Naive thymus-derived CD8-positive, alpha-beta T cell (primary cell): ENCODE measurements at regions not wholly inside any gene's neighbourhood (a gene's known extent, or its start where the extent isn't known, plus 50 kb on each side); places are given as distances from the start of the nearest gene placed in this dataset.
"Not testable (repeated sequence)": the region's sequence is repeated elsewhere in the genome, so short reads cannot be mapped to it uniquely, and the experiment has no call there.

ENCODE experiments used
- ATAC-seq, 2 donors: fragments of 150-1000 bp; cut with Tn5 transposase in 1 of 2; sonication (Bioruptor Pico), chemical (Tn5 transposase) in 1 of 2; 1 replicate in 1 of 2; 2 replicates in 1 of 2; pipeline ENCODE4 v1.10.0; 2021; ENCODE audit warnings: mild to moderate bottlenecking in 2 of 2, moderate library complexity in 2 of 2
- POLR2A ChIA-PET: fragments of 350-600 bp; sonication (Branson Sonifier 250); formaldehyde crosslinking; loops from one replicate; lab custom pipeline; 2021; ENCODE audit warnings: antibody characterized with exemption; lab: Charles Lee
- DNase-seq, 10 donors: peaks; one replicate each; pipeline versions ENCODE4 v3.0.0 to v3.0.0-alpha.2; 2020 to 2022
- H3K27ac Mint-ChIP-seq, 10 donors: one replicate each; pipeline ENCODE4 v1.8.0; 2020 to 2022; ENCODE audit warnings: mild to moderate bottlenecking in 10 of 10, mixed read lengths in 10 of 10, moderate library complexity in 4 of 10, inconsistent platforms in 1 of 10
- H3K27me3 Mint-ChIP-seq, 5 donors: one replicate each; pipeline ENCODE4 v1.8.0; 2021 to 2022; ENCODE audit warnings: mixed read lengths in 5 of 5
- H3K36me3 Mint-ChIP-seq, 3 donors: one replicate each; pipeline ENCODE4 v1.8.0; 2020 to 2022; ENCODE audit warnings: mixed read lengths in 3 of 3, mild to moderate bottlenecking in 2 of 3, inconsistent platforms in 1 of 3
- H3K4me1 Mint-ChIP-seq, 4 donors: one replicate each; pipeline ENCODE4 v1.8.0; 2021 to 2022; ENCODE audit warnings: mixed read lengths in 4 of 4
- H3K4me3 Mint-ChIP-seq, 10 donors: one replicate each; pipeline ENCODE4 v1.8.0; 2020 to 2022; ENCODE audit warnings: mild to moderate bottlenecking in 10 of 10, mixed read lengths in 10 of 10, moderate library complexity in 6 of 10, inconsistent platforms in 1 of 10
- H3K9me3 Mint-ChIP-seq, 9 donors: one replicate each; pipeline ENCODE4 v1.8.0; 2020 to 2022; ENCODE audit warnings: mixed read lengths in 9 of 9, mild to moderate bottlenecking in 3 of 9, inconsistent platforms in 1 of 9, moderate library complexity in 1 of 9

- H3K4me1 Mint-ChIP-seq: peaks cover 0 to 5% (median 2%) of the 10 kb centered on the region in 4 donors
- peaks cover 0 to 12% (median 0%) of the 10 kb centered on the region in 3 donors for H3K36me3 Mint-ChIP-seq
- peaks cover 0 to 20% (median 4%) of the 10 kb centered on the region in 5 donors for H3K27me3 Mint-ChIP-seq
- no peak overlapping the region for H3K4me3 Mint-ChIP-seq
- peaks cover 0 to 19% (median 7%) of the 10 kb centered on the region in 9 donors for H3K9me3 Mint-ChIP-seq
- ATAC-seq (no peak), DNase-seq (no peak)
- POLR2A ChIA-PET: no interaction called here
- H3K27ac Mint-ChIP-seq: no peak overlapping the region
Observed at GRCh38 chr10:33617381-33618080, 283.1 kb upstream of the NRP1 start.

GRCh38 chr10:33616956-33617355 is 282.5 kb upstream of the NRP1 start:
- Mint-ChIP-seq H3K4me3 (no peak overlapping the region), H3K9me3 (peaks cover 3 to 21% (median 11%) of the 10 kb centered on the region in 9 donors), H3K27me3 (peaks cover 0 to 20% (median 4%) of the 10 kb centered on the region in 5 donors), H3K36me3 (peaks cover 0 to 15% (median 0%) of the 10 kb centered on the region in 3 donors), H3K4me1 (peaks cover 0 to 5% (median 2%) of the 10 kb centered on the region in 4 donors), H3K27ac (no peak overlapping the region)
- DNase-seq: no peak
- POLR2A ChIA-PET: no interaction called here
- no peak for ATAC-seq

- Mint-ChIP-seq H3K36me3 (peaks cover 0 to 22% (median 0%) of the 10 kb centered on the region in 3 donors), H3K4me1 (peaks cover 0 to 5% (median 2%) of the 10 kb centered on the region in 4 donors), H3K4me3 (peak overlapping the region in 1 of 10 donors; percentile 18), H3K27me3 (peaks cover 0 to 24% (median 5%) of the 10 kb centered on the region in 5 donors), H3K27ac (no peak overlapping the region), H3K9me3 (peaks cover 8 to 31% (median 18%) of the 10 kb centered on the region in 9 donors)
- peak in 1 of 10 donors; percentile 6 for DNase-seq
- ATAC-seq: no peak
- POLR2A ChIA-PET: no interaction called here
Observed at GRCh38 chr10:33612551-33612950, 278.1 kb upstream of the NRP1 start.

GRCh38 chr10:33612116-33612515 is 277.6 kb upstream of the NRP1 start:
- Mint-ChIP-seq H3K27me3 (peaks cover 0 to 24% (median 5%) of the 10 kb centered on the region in 5 donors), H3K4me1 (peaks cover 0 to 5% (median 2%) of the 10 kb centered on the region in 4 donors), H3K36me3 (peaks cover 0 to 22% (median 0%) of the 10 kb centered on the region in 3 donors), H3K9me3 (peaks cover 8 to 31% (median 18%) of the 10 kb centered on the region in 9 donors), H3K27ac (no peak overlapping the region), H3K4me3 (peak overlapping the region in 1 of 10 donors; percentile 18)
- POLR2A ChIA-PET: no interaction called here
- no peak for DNase-seq
- no peak for ATAC-seq

- Mint-ChIP-seq H3K9me3 (peaks cover 8 to 31% (median 18%) of the 10 kb centered on the region in 9 donors), H3K27me3 (peaks cover 0 to 26% (median 9%) of the 10 kb centered on the region in 5 donors), H3K36me3 (peaks cover 0 to 22% (median 0%) of the 10 kb centered on the region in 3 donors), H3K4me3 (no peak overlapping the region), H3K4me1 (peaks cover 0 to 5% (median 2%) of the 10 kb centered on the region in 4 donors), H3K27ac (no peak overlapping the region)
- ATAC-seq (no peak), DNase-seq (no peak)
- POLR2A ChIA-PET: no interaction called here
Observed at GRCh38 chr10:33611423-33611822, 277.0 kb upstream of the NRP1 start.

GRCh38 chr10:33609546-33609945 is 275.1 kb upstream of the NRP1 start:
- Mint-ChIP-seq H3K36me3 (peaks cover 0 to 22% (median 0%) of the 10 kb centered on the region in 3 donors), H3K27ac (no peak overlapping the region), H3K4me1 (peaks cover 0 to 5% (median 2%) of the 10 kb centered on the region in 4 donors), H3K9me3 (peaks cover 8 to 31% (median 18%) of the 10 kb centered on the region in 9 donors), H3K4me3 (no peak overlapping the region), H3K27me3 (peaks cover 0 to 20% (median 9%) of the 10 kb centered on the region in 5 donors)
- ATAC-seq (no peak), DNase-seq (no peak)
- POLR2A ChIA-PET: no interaction called here

GRCh38 chr10:33602278-33602677 is 267.8 kb upstream of the NRP1 start:
- Mint-ChIP-seq H3K27me3 (peaks cover 4 to 21% (median 9%) of the 10 kb centered on the region in 5 donors), H3K4me1 (no peaks in the 10 kb centered on the region), H3K27ac (no peak overlapping the region), H3K36me3 (peaks cover 0 to 8% (median 0%) of the 10 kb centered on the region in 3 donors), H3K9me3 (peaks cover 1 to 14% (median 7%) of the 10 kb centered on the region in 9 donors), H3K4me3 (no peak overlapping the region)
- POLR2A ChIA-PET: no interaction called here
- ATAC-seq (no peak), DNase-seq (no peak)

GRCh38 chr10:33600381-33600780 is 265.9 kb upstream of the NRP1 start:
- DNase-seq (no peak), ATAC-seq (no peak)
- H3K27me3 Mint-ChIP-seq: peaks cover 7 to 18% (median 12%) of the 10 kb centered on the region in 5 donors
- no peak overlapping the region for H3K4me3 Mint-ChIP-seq
- no peaks in the 10 kb centered on the region for H3K4me1 Mint-ChIP-seq
- no peak overlapping the region for H3K27ac Mint-ChIP-seq
- POLR2A ChIA-PET: no interaction called here
- peaks cover 0 to 8% (median 0%) of the 10 kb centered on the region in 3 donors for H3K36me3 Mint-ChIP-seq
- peaks cover 1 to 16% (median 7%) of the 10 kb centered on the region in 9 donors for H3K9me3 Mint-ChIP-seq

GRCh38 chr10:33596422-33596821 is 262.0 kb upstream of the NRP1 start:
- no peak overlapping the region for H3K27ac Mint-ChIP-seq
- POLR2A ChIA-PET: no interaction called here
- peaks cover 12 to 24% (median 14%) of the 10 kb centered on the region in 5 donors for H3K27me3 Mint-ChIP-seq
- ATAC-seq: no peak
- H3K4me3 Mint-ChIP-seq: no peak overlapping the region
- peaks cover 0 to 8% (median 0%) of the 10 kb centered on the region in 3 donors for H3K36me3 Mint-ChIP-seq
- no peaks in the 10 kb centered on the region for H3K4me1 Mint-ChIP-seq
- peaks cover 1 to 16% (median 7%) of the 10 kb centered on the region in 9 donors for H3K9me3 Mint-ChIP-seq
- DNase-seq: no peak

- DNase-seq (no peak), ATAC-seq (no peak)
- Mint-ChIP-seq H3K27ac (no peak overlapping the region), H3K36me3 (peaks cover 0 to 8% (median 0%) of the 10 kb centered on the region in 3 donors), H3K9me3 (peaks cover 1 to 11% (median 7%) of the 10 kb centered on the region in 9 donors), H3K27me3 (peaks cover 12 to 25% (median 14%) of the 10 kb centered on the region in 5 donors), H3K4me3 (no peak overlapping the region), H3K4me1 (no peaks in the 10 kb centered on the region)
- POLR2A ChIA-PET: no interaction called here
Observed at GRCh38 chr10:33594475-33594874, 260.0 kb upstream of the NRP1 start.

GRCh38 chr10:33588974-33589600 is 254.6 kb upstream of the NRP1 start:
- H3K27ac Mint-ChIP-seq: no peak overlapping the region
- peaks cover 4 to 26% (median 16%) of the 10 kb centered on the region in 5 donors for H3K27me3 Mint-ChIP-seq
- no peaks in the 10 kb centered on the region for H3K4me1 Mint-ChIP-seq
- no peaks in the 10 kb centered on the region for H3K36me3 Mint-ChIP-seq
- DNase-seq (no peak), ATAC-seq (no peak)
- H3K9me3 Mint-ChIP-seq: peaks cover 0 to 10% (median 0%) of the 10 kb centered on the region in 9 donors
- POLR2A ChIA-PET: no interaction called here
- no peak overlapping the region for H3K4me3 Mint-ChIP-seq

GRCh38 chr10:33584596-33584995 is 250.1 kb upstream of the NRP1 start:
- H3K9me3 Mint-ChIP-seq, DNase-seq, ATAC-seq, H3K4me1 Mint-ChIP-seq, H3K27ac Mint-ChIP-seq, H3K36me3 Mint-ChIP-seq, H3K4me3 Mint-ChIP-seq, POLR2A ChIA-PET: not testable (repeated sequence)
- H3K27me3 Mint-ChIP-seq: peaks cover 2 to 20% (median 16%) of the 10 kb centered on the region in 5 donors

- H3K27me3 Mint-ChIP-seq: peaks cover 2 to 25% (median 10%) of the 10 kb centered on the region in 5 donors
- H3K27ac Mint-ChIP-seq: no peak overlapping the region
- POLR2A ChIA-PET: no interaction called here
- no peak for ATAC-seq
- no peak for DNase-seq
- H3K4me3 Mint-ChIP-seq: no peak overlapping the region
- no peaks in the 10 kb centered on the region for H3K36me3 Mint-ChIP-seq
- H3K9me3 Mint-ChIP-seq: peaks cover 0 to 9% (median 0%) of the 10 kb centered on the region in 9 donors
- no peaks in the 10 kb centered on the region for H3K4me1 Mint-ChIP-seq
Observed at GRCh38 chr10:33579996-33580395, 245.5 kb upstream of the NRP1 start.
